GM19395 (cell line): ENCODE measurements at regions not wholly inside any gene's neighbourhood (a gene's known extent, or its start where the extent isn't known, plus 50 kb on each side); places are given as distances from the start of the nearest gene placed in this dataset.
A peak's percentile ranks its signal among the peaks of the same experiment; 100 is the strongest.
"Not testable (repeated sequence)": the region's sequence is repeated elsewhere in the genome, so short reads cannot be mapped to it uniquely, and the experiment has no call there.

Experiments
- ATAC-seq: cut with Tn5 transposase; IDR thresholded peaks from one replicate; pipeline ENCODE4 v1.9.1; 2021; ENCODE audit warnings: mild to moderate bottlenecking, moderate library complexity; ENCODE audit not compliant: unreplicated experiment

- no peak for ATAC-seq
Measured at GRCh38 chr5:115469904-115470516, 74.6 kb downstream of the FEM1C start.

DNA sequence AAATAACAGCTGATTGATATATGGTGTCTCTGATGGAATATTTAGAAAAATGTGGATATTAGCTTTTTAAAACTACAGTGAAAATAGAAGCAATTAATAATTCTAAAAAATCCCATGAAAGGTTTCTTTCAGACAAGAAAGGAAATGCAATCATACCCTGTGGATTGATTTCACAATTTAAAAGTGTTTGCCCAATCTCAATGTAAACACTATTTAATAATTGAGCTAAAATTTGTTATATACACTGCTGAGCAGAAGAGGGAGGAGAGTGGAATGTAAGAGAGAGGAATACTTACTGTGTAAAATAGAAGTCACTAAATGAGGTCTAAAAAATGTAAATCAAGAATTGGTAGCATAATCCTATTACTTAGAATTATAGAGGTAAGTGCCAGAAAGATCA is 76.9 kb downstream of the FEM1C start:
- no peak for ATAC-seq

GRCh38 chr5:115465431-115465830 is 79.1 kb downstream of the FEM1C start:
- no peak for ATAC-seq

GRCh38 chr5:115463983-115464382 is 80.6 kb downstream of the FEM1C start:
- no peak for ATAC-seq

DNA sequence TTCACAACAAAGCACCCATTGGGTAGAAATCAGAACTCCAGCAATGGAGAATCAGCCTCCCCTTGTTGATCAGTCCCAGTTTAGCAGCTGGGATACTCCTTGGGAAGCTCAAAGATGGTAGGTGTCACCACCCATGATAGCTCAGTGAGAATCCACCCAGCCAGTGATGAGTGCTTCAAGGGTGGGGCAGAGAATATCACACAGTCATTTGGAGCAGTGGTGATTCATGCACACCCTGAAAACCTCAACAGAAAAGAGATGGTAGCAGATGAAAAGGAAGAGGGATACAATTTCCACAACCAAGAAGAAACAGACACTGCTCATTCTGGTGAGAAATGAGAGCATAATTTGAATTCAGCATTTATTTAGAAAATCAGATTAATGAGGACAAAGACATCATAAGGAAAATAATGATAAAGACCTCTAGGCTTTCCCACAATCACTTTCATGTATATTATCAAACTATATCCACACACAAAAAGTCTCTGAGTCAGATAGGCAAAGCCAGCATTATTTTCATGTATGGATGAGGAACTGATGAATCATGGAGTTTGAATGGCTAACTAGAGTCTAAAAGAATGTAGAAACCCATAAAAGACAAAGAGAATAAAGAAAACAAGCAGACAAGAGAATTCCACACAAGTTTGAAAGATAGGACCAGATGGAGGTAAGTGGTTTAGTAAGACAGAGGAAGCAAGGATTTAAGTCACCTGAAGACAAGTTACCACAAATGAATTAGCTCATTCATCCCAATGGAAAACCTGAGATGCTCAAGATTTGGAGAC is 82.9 kb downstream of the FEM1C start:
- ATAC-seq: peak; percentile 43

DNA sequence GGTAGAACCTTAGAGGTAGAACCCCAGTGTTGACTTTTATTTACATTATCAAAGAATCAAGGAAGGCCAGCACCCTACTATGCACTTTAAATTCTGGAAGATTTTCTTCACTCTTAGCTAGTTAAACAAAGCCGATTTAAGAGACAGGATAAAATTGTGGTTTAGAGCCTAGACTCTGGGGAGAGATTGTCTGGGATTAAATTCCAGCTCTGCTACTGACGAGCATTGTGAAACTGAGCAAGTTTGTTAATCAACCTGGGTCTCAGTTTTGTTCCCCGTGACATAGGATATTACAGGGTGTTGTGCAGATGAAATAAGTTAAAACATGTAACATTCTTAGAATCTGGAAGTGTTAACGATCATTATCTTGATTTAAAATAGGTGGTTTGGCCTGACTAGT is 83.5 kb downstream of the FEM1C start:
- ATAC-seq: no peak

DNA sequence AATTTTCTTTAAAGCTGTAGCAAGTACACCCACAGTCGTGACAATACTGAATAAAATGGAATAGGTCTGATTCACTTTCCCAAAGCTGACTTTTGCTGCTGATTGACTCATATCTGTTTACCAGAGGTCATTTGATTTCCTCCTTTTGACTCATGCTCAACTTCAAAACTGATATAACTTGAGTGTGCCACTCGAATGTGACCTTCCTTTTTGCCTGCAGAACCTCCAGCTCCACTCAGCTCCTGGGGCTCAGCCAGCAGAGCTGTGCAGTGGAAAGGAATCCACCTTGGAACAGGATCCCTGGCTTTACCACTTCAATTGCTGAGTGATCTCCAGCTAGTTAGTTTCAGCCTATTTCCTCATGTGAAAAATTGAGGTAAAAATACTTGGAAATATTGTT is 84.1 kb downstream of the FEM1C start:
- ATAC-seq: peak; percentile 63

DNA sequence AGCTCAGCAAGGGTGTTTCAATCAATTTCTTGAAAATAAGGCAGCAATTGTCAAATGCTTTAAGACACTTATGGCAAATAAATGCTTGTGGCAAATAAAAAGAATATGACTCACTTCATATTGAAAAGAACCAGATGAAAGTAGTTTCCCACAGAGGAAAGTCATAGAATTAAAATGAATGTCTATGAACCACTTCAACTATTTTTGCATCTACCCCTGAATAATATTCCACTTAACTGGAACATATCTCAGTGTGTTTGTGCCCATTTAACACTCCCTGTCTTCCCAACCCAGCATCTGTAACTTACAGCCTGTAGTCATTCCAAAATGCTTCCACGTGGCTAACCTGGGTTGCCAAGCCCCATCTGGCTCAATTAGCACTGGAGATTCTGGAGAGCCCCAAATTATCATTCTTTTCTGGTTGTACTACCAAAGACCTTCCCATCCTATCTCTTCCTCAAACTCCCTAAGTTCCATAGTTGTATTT is 84.7 kb downstream of the FEM1C start:
- ATAC-seq: no peak

GRCh38 chr5:115458416-115458815 is 86.2 kb downstream of the FEM1C start:
- no peak for ATAC-seq

GRCh38 chr5:115458003-115458409 is 86.6 kb downstream of the FEM1C start:
- no peak for ATAC-seq

DNA sequence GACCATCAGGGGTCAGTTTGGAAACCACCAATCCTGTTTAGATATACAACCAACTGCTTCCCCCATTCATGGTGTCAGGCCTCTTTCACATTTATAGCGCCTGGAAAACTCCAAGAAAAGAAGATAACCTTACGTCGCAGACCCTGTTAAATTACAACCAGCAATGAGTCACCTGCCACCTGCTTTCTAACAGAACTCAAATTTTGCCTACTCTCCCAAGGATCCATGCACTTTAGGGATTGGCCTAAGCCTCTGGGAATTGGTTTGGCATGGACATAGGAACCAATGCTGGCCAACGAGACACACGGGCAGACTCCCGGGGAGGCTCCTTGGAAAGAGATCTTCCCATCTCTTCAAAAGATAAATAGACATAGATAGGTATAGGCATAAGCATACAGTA is 87.0 kb downstream of the FEM1C start:
- no peak for ATAC-seq

DNA sequence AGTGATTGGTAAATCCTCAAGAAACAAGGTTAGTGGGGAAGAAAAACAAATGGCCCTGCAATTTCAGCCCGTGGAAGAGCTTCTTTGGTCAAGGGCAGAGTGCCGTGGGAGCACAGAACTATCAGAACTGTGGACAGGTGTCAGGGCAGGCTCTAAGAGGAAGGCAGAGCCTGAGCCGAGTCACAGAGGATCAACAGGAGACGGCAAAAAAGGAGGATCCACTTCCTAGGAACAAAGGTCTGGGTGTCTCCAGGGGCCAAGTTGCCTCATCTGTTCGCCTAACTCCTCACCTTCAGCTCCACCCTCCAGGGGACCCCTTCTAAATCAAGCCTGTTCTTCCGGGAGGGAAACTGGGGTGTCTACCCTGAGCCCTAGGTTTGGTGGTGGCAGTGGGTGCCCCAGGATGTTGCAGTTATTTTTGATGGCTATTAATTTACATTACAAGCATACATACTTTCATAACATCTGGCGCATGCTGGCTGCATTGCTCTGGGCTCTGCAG is 88.0 kb downstream of the FEM1C start:
- no peak for ATAC-seq

- no peak for ATAC-seq
Measured at GRCh38 chr5:115456056-115456455, 88.5 kb downstream of the FEM1C start.

- ATAC-seq: no peak
Measured at GRCh38 chr5:115455301-115455707, 89.3 kb downstream of the FEM1C start.

- no peak for ATAC-seq
Measured at GRCh38 chr5:115453391-115454095, 91.0 kb downstream of the FEM1C start.

- ATAC-seq: no peak
Measured at GRCh38 chr5:115452536-115453235, 91.9 kb downstream of the FEM1C start.

DNA sequence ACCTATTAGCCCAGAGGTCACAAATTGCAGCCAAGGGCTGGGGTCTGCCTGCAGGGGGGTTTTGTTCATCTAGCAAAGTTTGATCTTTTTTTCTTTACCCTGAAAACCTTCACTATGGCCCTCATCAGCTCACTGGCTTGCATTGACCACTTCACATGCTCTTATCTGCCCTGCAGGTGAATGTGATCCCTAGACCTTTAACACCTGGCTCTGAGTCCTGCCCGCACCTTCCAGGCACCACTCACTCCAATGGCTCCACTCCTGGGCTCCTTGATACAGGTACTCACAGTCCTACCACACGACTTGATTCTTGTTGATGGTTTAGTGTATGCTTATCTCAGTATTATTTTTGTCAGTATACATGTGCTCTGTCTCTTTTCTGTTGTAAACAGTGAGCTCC is 92.5 kb downstream of the FEM1C start:
- no peak for ATAC-seq

DNA sequence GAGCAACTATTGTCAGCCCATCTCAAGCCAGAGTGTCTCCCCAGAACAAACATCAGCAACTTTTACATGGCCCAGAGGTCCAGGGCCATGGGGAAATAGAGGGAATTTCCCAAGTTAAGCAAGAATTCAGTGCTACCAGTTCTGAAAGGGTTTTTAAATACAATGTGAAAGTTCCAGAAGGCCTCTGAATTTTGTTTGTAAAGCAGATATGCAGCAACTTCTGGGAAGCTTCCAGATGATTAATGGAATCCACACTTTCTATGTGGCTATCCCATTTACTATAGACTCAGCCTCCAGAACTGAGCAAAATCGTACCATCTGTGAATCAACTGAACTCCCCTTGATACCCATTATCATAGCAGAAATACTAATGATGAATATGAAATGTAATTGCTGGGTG is 93.8 kb downstream of the FEM1C start:
- ATAC-seq: no peak

GRCh38 chr5:115448630-115449029 is 95.9 kb downstream of the FEM1C start:
- not testable (repeated sequence) for ATAC-seq

GRCh38 chr5:115440782-115441451 is 103.7 kb downstream of the FEM1C start:
- ATAC-seq: no peak
